Mesothelial cell of epicardium (in vitro differentiated cells): ENCODE measurements at regions not wholly inside any gene's neighbourhood (a gene's known extent, or its start where the extent isn't known, plus 50 kb on each side); places are given as distances from the start of the nearest gene placed in this dataset.

Source experiments
- DNase-seq, 2 experiments: peaks; one replicate each; pipeline ENCODE4 v3.0.0; 2021; ENCODE audit warnings: low spot score in 2 of 2; ENCODE audit not compliant: unreplicated experiment in 2 of 2
- H3K27ac Mint-ChIP-seq: 2 replicates; pipeline ENCODE4 v1.8.0; 2021; ENCODE audit warnings: mixed read lengths
- H3K27me3 Mint-ChIP-seq: 2 replicates; pipeline ENCODE4 v1.8.0; 2021; ENCODE audit warnings: low read depth, mixed read lengths
- H3K36me3 Mint-ChIP-seq: 2 replicates; pipeline ENCODE4 v1.8.0; 2021; ENCODE audit warnings: mixed read lengths
- H3K4me1 Mint-ChIP-seq: 2 replicates; pipeline ENCODE4 v1.8.0; 2021; ENCODE audit warnings: mixed read lengths
- H3K4me3 Mint-ChIP-seq: 2 replicates; pipeline ENCODE4 v1.8.0; 2021; ENCODE audit warnings: mild to moderate bottlenecking, moderate library complexity, mixed read lengths
- H3K9me3 Mint-ChIP-seq: 2 replicates; pipeline ENCODE4 v1.8.0; 2021; ENCODE audit warnings: mixed read lengths
- TF ChIP-seq, protein P1 (sequence below): fragments of 200-600 bp; sonication (generic); IDR thresholded peaks from one replicate; pipeline ENCODE4 v1.5.0; 2021; ENCODE audit warnings: antibody characterized with exemption; ENCODE audit not compliant: unreplicated experiment

DNA sequence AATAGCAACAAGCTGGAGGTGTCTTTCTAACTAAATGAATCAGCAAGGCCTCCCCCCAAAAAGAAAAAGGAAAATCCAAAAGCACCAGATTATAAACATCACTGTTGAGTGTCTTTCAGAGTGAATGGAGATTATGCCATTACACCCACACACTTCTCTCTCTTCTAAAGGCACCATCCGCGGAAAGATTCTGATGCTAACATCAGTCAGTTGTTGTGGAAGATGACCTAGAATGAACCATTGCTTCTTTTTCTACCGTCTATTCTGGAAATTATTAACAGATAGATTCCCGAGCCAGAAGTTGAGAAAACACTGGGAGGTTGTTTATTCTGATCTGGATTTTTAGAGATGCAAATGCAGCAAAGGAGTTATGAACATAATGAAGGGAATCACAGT lies 60.9 kb upstream of the FAM20A start:
- Mint-ChIP-seq H3K27ac (no peak overlapping the region), H3K27me3 (peaks cover 6% of the 10 kb centered on the region), H3K36me3 (no peaks in the 10 kb centered on the region), H3K4me3 (no peak overlapping the region), H3K9me3 (peaks cover 4% of the 10 kb centered on the region), H3K4me1 (peaks cover 6% of the 10 kb centered on the region)
- TF ChIP-seq, protein P1, sequence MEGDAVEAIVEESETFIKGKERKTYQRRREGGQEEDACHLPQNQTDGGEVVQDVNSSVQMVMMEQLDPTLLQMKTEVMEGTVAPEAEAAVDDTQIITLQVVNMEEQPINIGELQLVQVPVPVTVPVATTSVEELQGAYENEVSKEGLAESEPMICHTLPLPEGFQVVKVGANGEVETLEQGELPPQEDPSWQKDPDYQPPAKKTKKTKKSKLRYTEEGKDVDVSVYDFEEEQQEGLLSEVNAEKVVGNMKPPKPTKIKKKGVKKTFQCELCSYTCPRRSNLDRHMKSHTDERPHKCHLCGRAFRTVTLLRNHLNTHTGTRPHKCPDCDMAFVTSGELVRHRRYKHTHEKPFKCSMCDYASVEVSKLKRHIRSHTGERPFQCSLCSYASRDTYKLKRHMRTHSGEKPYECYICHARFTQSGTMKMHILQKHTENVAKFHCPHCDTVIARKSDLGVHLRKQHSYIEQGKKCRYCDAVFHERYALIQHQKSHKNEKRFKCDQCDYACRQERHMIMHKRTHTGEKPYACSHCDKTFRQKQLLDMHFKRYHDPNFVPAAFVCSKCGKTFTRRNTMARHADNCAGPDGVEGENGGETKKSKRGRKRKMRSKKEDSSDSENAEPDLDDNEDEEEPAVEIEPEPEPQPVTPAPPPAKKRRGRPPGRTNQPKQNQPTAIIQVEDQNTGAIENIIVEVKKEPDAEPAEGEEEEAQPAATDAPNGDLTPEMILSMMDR: no peak
- no peak for DNase-seq

DNA sequence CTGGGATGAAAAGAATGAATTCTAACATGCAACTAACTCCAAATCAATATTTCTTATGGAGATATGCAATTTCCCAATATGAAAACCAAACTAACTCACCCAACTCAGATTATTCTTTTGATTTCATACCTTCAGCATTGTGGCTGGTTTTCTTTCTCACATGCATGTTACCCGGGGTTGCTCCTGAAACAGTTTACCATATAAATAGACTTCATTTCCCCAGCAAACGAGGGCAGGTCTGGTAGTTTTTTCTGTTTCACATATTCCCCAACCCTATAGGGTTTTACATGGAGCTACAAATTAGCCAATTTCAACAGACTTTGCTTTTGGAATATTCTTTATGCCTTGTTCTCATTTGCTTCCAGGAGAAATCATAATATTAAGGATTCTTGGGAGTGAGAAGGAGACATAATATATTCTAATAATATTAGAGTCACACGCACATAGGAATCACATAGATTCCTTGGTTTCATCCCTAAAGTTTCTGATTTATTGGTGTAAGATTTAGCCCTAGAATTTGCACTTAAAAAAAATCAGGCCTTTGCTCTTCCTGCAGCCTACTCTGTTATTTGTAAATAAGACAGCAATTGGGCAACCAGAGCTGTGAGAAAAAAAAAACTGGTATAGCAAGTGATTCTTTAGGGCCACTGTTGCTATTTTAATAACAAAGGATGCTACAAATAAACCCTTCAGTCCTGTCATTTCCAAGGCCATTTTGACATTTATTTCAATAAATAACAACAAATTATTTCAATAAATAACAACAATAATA lies 60.3 kb upstream of the FAM20A start:
- Mint-ChIP-seq H3K9me3 (peaks cover 4% of the 10 kb centered on the region), H3K4me3 (no peak overlapping the region), H3K36me3 (no peaks in the 10 kb centered on the region), H3K4me1 (peaks cover 6% of the 10 kb centered on the region), H3K27ac (no peak overlapping the region), H3K27me3 (peaks cover 5% of the 10 kb centered on the region)
- DNase-seq: no peak
- TF ChIP-seq, protein P1: no peak

DNA sequence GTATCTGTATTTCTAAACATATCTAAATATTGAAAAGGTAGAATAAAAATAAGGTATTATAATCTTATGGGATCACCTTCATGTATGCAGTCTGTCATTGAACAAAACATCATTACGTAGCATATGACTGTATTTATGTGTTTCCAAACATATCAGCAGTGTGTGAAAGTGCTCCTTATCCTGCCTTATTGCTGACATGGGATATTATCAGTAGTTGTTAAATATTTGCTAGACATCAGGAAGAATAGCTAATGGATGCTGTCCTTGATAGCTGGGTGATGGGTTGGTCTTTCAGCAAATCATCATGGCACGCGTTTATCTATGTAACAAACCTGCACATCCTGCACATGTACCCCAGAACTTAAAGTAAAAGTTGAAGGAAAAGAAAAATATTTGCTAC lies 59.1 kb upstream of the FAM20A start:
- no peak overlapping the region for H3K4me3 Mint-ChIP-seq
- H3K4me1 Mint-ChIP-seq: peaks cover 6% of the 10 kb centered on the region
- no peaks in the 10 kb centered on the region for H3K36me3 Mint-ChIP-seq
- H3K9me3 Mint-ChIP-seq: peaks cover 4% of the 10 kb centered on the region
- DNase-seq: no peak
- H3K27me3 Mint-ChIP-seq: peaks cover 2% of the 10 kb centered on the region
- H3K27ac Mint-ChIP-seq: no peak overlapping the region
- TF ChIP-seq, protein P1: no peak

DNA sequence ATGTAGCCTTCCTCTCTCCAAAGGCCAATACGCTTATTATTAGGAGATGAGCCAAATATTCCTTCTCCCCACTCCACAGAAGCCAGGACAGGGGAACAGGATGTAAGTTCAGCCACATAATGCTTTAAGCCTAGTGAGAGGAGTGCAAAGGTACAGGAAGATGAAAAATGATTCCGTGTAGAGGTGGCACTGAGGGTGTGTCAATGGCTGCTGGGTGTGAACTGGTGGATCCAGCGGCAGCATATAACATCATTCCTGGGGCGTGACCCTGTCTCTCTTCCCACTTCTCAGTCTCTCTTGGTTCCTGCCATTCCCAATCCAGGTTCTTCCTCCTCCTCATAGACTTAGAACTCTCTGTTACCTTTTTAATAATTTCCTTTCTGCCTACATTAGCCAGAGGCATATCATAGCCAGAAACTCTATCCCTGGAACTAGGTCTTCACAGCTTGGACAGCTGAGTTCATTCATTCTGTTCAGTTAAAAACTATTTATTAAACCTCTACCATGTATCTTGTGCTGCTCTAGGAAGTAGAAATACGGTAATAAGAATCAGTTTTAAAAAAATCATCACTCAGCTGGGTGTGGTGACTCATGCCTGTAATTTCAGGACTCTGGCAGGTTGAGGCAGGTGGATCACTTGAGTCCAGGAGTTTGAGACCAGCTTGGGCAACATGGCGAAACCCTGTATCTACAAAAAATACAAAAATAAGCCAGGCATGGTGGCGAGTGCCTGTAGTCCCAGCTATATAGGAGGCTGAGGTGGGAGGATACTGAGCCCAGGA lies 58.0 kb upstream of the FAM20A start:
- Mint-ChIP-seq H3K4me3 (no peak overlapping the region), H3K4me1 (peaks cover 6% of the 10 kb centered on the region), H3K27me3 (peaks cover 2% of the 10 kb centered on the region), H3K9me3 (peaks cover 4% of the 10 kb centered on the region), H3K27ac (no peak overlapping the region), H3K36me3 (no peaks in the 10 kb centered on the region)
- TF ChIP-seq, protein P1: no peak
- DNase-seq: no peak

DNA sequence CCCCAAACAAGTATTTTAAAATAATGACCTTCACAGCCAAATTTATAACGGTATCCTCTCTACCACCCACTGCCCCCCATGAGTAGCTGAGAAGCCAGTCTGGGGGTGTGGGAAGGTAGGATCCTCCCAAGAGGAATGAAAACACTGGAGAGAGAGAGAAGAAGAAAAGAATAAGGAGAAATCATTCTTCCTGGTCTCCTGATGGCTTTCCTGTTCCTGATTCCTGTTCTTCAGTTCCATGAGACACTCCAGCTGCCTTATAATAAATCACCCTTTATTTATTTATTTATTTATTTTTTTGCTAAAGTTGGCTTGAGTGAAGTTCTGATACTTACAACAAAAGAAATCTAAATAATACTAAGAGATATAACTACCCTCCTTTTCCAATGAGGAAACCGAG lies 56.4 kb upstream of the FAM20A start:
- H3K36me3 Mint-ChIP-seq: no peaks in the 10 kb centered on the region
- TF ChIP-seq, protein P1: no peak
- no peak overlapping the region for H3K4me3 Mint-ChIP-seq
- H3K4me1 Mint-ChIP-seq: peaks cover 6% of the 10 kb centered on the region
- no peaks in the 10 kb centered on the region for H3K9me3 Mint-ChIP-seq
- DNase-seq: no peak
- H3K27me3 Mint-ChIP-seq: no peaks in the 10 kb centered on the region
- H3K27ac Mint-ChIP-seq: no peak overlapping the region
